Mammary epithelial cell (primary cell): ENCODE measurements at regions not wholly inside any gene's neighbourhood (a gene's known extent, or its start where the extent isn't known, plus 50 kb on each side); places are given as distances from the start of the nearest gene placed in this dataset.

ENCODE experiments used
- EZH2 ChIP-seq: IDR thresholded peaks from 2 replicates; pipeline ENCODE4 v1.6.1; 2012; ENCODE audit warnings: low read length, inconsistent platforms, borderline replicate concordance
- TF ChIP-seq, protein P1 (sequence below), 2 donors: IDR thresholded peaks in 1 of 2; conservative IDR thresholded peaks in 1 of 2; 2 replicates each; pipeline ENCODE4 v1.5.1; 2011 to 2012; ENCODE audit warnings: inconsistent platforms in 2 of 2, low read length in 2 of 2, mild to moderate bottlenecking in 2 of 2, control low read depth in 1 of 2, low read depth in 1 of 2; ENCODE audit not compliant: insufficient read depth in 1 of 2; ENCODE audit errors: extremely low read depth in 1 of 2

DNA sequence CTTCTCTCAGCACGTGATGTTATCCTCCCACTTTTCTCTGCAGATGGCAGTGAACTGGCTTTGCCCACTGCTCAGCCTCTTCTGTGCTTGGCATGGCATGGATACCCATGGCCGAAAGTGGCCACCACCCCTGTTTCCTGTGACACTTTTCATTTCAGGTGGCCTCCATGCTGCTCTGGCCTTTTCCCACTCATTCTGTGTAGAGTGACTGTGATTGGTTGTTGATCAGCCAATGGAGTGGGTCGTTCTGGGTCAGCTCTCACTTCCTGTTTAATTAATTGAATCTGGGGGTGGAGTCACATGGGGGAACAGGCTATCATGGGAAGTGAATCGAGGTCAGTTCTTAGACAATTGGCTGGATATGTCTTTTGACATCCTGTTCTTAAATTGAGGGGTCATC is 350.1 kb upstream of the EEF2KMT start:
- TF ChIP-seq, protein P1, sequence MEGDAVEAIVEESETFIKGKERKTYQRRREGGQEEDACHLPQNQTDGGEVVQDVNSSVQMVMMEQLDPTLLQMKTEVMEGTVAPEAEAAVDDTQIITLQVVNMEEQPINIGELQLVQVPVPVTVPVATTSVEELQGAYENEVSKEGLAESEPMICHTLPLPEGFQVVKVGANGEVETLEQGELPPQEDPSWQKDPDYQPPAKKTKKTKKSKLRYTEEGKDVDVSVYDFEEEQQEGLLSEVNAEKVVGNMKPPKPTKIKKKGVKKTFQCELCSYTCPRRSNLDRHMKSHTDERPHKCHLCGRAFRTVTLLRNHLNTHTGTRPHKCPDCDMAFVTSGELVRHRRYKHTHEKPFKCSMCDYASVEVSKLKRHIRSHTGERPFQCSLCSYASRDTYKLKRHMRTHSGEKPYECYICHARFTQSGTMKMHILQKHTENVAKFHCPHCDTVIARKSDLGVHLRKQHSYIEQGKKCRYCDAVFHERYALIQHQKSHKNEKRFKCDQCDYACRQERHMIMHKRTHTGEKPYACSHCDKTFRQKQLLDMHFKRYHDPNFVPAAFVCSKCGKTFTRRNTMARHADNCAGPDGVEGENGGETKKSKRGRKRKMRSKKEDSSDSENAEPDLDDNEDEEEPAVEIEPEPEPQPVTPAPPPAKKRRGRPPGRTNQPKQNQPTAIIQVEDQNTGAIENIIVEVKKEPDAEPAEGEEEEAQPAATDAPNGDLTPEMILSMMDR (conservative IDR thresholded peaks at IDR 0.05 in 1 of 2, IDR thresholded peaks at IDR 0.05 in 1 of 2; ENCODE audit: extremely low read depth in 1 of 2, insufficient read depth in 1 of 2, low read depth in 1 of 2, low read length in 2 of 2) = no peak
- TF ChIP-seq EZH2 = no peak
